ENCODE measurements at regions not wholly inside any gene's neighbourhood (a gene's known extent, or its start where the extent isn't known, plus 50 kb on each side); places are given as distances from the start of the nearest gene placed in this dataset.
"Not testable (repeated sequence)": the region's sequence is repeated elsewhere in the genome, so short reads cannot be mapped to it uniquely, and the experiment has no call there.

DNA sequence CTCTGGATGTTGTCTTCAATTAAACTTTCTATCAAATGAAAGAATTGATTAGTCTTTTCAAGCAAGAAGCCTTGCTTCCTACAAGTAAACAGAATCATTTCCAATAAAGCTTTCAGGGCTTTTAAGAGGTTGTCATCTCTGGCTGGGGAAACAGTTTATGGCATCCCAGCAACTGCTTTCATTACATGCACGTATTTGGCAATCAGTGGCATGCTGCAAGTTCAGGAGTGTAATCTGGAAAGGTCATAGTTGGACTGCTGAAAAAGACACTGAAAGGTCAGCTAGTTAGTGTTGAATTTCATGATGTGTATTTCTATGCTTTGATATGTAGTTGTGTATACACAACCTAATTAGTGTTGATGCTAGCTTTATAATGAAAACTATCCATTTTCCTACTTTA lies 332.9 kb downstream of the DSC3 start:
- no peak for DNase-seq (ENCODE audit: low read depth in 2 of 2)

DNA sequence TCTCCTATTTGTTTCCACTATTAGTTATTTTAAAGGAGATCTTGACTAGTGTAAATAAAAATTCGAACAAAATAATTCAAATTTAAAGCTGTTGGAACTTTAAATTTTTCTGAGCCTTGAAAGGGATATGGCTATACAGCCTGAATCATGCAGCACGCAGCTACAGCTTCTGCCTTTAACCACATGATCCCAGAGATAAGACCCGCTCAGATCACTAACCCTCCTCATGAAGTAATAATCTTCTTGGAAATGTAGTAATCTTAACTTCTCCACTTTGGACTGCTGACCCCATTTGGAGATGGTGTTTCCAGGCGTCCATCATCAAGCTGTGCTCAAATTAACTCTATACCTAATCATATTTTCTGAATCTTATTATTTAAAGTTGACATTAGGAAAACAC lies 336.6 kb downstream of the DSC3 start:
- DNase-seq (ENCODE audit: low read depth in 2 of 2), result no peak

DNA sequence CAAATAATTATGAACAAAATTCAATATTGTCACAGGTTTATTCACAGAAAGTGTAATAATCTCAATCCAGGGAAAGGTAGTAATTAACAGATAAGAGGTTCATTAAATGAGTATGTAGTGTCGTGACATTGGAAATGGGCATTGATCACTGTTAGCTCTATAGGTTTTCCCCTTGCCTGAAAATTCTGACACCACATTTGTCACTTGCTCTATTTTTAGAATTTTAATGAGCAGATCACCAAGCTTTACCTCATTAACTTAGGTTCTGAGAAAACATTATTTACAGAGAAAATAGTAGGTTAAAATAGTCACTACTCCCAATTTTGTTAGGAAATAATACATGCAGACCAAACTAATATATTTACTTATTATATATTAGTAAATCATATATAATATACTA lies 344.0 kb downstream of the DSC3 start:
- no peak for DNase-seq (ENCODE audit: low read depth in 2 of 2)

DNA sequence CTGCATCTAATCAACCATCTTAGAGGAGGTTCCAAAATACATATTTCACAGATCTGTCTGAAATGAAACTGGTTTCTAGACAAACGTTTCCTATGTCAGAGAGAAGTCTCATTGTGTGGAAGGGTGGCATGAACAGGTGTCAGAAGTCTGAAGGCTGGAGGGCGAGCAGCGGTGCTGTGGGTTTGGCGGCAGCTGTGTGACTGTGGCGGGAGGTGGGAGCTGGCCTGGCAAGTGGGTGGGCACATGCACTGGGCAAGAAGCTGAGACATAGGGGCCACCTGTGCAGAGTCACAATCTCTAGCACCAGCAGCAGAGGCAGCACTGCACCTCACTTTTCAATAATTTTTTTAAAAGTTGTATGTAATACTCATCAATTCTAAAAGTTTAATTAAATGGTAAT lies 346.3 kb downstream of the DSC3 start:
- DNase-seq (ENCODE audit: low read depth in 2 of 2), result no peak

DNA sequence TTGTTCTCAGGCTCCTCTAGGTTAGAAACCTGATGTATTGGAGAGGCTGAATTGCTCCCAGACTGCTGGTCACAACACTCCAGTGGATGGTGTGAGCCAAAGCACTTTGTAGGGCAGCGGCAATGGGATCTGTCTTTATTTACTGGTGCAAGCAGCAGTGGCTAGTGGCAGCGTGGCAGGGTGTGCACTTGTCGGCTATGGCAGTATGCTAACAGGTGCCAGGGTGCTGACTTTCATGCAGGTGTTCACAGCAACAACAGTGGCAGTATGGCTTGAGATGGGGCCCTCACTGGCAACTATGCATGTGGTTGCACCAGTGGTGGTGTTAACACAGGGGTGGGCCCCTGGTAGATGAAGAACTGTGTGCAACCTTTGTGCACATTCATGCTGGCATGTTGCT lies 347.8 kb downstream of the DSC3 start:
- DNase-seq (ENCODE audit: low read depth in 2 of 2), result no peak

DNA sequence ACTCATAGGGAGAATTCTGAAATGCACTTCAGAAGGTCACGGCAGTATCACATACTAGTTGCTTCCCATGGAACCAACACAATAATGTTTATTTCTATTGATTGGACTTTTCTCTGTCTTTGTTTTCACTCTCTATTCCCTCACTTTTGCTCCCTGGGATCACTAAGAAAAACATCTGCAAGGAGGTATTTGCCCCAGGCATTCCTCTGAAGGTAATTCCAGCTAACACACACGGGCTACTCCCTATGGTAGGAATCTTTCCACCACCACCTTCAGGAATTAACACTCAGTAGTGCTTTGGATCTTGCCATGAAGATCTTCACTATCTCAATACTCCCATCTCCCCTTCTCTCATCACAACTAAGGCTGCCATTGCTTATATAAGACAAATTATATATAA lies 353.3 kb downstream of the DSC3 start:
- DNase-seq (ENCODE audit: low read depth in 2 of 2), result no peak

DNA sequence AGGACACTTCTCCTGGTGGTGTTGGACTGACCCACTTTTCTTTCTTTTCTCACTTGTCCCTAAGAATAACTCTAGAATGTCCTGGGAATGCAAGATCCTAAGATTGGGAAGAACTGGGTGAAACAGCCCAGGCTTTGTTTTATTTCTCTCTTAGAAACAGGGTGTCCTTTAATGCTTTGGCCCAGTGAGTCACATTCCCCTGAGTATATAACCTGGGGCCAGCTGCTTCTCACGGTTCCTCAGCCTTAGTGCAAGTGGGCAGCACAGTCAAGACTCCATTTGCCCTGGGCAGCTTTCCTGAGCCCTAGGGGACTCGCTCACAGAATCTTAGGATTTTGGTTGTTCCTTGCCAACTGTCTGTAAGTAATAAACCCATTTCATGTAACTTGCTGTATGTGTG lies 355.0 kb downstream of the DSC3 start:
- DNase-seq (ENCODE audit: low read depth in 2 of 2), result no peak

DNA sequence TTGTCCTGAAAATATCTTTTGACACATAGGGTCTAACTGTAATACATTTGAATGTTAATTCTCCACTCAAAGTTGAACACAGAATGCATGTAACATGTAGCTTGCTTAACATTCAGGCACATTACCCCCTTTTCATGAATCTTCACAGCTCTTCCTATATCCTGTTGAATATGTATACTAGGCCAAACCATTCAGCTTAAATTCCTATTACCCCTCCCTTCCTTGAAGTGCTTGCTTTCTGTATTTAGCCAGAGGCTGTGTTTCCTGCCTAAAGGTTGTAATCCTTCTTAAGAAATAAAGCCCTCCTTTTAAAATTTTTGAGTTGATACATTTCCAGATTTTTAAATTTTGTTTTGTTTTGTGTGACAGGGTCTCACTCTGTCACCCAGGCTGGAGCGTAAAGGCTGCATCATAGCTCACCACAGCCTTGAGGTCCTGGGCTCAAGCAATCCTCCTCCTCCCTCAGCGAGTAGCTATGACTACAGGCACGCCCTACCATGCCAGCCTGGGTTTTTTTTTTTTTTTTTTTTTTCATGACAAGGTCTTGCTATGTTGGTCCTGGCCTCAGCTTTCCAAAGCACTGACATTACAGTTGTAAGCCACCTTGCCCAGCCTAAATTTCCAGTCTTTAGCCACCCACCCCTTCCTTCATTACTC lies 357.6 kb downstream of the DSC3 start:
- no peak for DNase-seq (ENCODE audit: low read depth in 2 of 2)

DNA sequence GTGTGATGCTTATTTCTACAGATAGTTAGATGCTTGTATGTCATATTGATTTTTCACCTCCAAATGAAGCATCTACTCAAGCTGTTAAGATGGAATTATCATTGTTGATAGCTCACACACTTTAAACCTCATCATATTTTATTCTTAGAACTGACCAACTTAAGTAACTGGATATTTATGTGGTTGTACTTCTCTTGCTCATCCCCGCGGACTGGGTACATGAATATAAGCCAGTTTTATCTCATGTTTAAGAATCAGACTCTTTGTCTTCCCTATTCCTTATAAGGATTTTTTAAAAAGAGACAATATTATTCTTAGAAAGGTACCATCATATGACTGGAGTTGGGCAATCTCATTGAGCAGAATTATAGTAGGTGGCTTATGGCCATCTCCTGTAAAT lies 358.7 kb downstream of the DSC3 start:
- DNase-seq (ENCODE audit: low read depth in 2 of 2), result no peak

DNA sequence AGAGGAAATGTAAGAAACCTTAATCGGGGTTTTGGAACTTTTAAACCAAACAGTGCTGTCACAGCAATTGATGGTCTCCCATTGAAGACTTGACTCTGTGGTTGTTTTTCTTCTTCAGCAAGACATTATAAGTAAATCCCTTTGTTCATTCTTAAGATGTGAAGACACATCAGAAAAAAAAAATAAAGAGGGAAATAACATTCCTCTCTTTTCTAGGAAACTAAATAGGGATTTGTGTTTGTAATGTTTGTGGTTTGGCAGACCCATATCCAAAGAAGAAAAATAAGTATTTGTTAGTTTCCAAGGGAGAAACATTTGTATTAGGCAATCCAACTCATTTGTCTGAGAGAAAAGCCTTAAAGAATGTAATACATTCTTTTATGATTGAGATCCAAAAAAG lies 359.9 kb downstream of the DSC3 start:
- no peak for DNase-seq (ENCODE audit: low read depth in 2 of 2)

DNA sequence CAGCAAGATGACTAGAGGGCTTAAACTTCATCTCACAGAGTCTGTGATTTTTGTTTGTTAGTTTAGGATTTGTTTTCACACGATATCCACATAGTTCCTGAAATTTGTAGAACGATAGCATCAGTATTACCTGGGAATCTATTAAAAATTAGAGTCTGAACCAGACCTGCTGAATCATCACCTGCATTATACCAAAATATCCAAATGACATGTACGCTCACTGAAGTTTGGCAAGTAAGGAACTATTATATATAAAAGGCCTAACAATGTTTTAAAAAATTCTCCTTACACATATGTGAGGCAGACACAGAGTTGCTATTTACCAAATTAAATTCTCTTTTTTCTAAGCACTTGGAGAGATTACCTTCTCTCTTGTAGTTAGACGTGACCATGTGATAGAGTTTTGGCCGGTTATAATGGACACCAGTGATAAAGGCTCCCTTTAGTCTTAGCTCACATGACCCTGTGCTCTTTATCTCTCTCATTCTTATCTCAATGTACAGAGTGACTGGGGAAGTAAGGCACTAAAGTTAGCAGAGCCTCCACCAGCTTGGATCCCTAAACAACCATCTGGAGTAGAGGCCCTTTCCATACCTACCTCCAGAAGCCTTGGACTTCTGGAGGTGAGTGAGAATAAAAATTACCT lies 363.1 kb downstream of the DSC3 start:
- no peak for DNase-seq (ENCODE audit: low read depth in 2 of 2)

DNA sequence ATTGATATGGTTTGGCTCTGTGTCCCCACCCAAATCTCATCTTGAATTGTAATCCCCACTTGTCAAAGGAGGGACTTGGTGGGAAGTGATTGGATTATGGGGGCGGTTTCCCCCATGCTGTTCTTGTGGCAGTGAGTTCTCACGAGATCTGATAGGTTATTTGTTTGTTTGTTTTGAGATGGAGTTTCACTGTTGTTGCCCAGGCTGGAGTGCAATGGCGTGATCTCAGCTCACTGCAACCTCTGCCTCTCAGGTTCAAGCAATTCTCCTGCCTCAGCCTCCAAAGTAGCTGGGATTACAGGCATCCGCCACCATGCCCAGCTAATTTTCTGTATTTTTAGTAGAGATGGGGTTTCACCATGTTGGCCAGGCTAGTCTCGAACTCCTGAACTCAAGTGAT lies 364.7 kb downstream of the DSC3 start:
- not testable (repeated sequence) for DNase-seq (ENCODE audit: low read depth in 2 of 2)

DNA sequence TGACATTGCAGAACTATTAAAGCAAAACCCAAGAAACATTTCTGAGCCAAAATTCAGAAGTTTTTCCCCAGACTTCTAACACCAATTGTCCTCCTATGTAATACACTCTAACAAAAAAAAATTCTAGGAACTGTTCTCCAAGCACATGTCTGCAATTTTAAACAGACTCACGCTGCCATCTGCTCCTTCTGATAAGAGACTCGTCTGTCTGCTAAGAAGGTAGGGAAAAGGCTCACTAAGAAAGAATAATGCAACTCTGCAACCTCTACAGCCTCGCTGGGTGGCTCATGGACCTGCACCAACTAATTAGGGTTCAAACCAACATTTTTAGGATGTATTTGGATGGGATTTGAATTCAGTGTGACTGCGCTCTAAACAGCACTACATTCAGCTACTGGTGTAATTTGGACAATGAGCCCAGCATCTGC lies 366.5 kb downstream of the DSC3 start:
- no peak for DNase-seq (ENCODE audit: low read depth in 2 of 2)

DNA sequence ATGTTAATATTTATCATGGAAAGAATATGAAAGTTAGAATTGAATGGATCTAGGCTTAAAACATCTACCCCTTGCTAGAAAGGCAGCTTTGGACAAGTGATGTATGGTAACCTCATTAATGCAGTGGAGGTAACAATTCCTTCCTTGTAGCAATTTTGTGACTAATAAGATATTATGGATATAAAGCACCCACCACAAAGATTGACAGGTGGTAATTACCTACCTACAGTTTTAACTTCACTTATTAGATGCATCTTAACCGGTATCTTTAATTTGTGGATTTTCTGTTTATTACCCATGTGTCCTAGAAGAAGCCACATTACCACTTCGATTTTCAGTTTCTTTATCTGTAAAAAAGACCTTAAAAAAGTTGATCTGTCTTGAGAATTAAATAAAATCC lies 367.0 kb downstream of the DSC3 start:
- no peak for DNase-seq (ENCODE audit: low read depth in 2 of 2)

DNA sequence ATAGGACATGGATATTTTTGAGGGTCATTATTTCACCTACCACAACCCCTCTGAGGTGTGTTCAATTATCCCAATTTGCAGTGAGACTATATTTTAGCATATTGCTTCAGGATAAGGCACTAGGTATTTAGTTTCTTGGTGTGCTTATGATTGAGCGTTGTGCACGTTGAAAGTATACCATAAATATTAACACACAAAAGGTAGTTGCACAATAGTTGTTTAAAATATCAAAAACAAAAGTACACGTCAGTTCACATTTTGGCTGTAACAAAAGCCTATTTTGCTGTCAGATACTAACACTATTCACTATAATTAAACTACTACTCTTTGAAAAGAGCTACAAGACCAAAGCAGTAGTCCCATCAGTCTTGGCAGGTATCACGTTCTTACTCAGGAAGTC lies 367.5 kb downstream of the DSC3 start:
- DNase-seq (ENCODE audit: low read depth in 2 of 2), result no peak

DNA sequence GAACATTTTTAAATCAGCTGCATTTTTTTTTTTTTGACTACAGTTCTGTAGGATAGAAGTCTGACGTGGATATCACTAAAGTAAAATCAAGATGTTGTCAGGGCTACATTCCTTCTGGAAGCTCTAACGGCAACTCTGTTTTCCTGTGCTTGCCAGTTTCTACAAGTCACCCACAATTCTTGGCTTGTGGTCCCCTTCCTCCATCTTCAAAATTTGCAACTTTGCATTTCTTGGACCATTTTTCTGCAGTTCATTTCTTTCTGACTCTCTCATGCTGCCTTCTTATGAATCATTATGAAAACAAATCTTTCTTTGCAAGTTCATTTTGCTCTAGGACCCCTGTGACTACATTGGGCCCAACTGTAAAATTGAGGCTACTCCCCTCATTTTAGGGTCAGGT lies 367.9 kb downstream of the DSC3 start:
- DNase-seq (ENCODE audit: low read depth in 2 of 2), result no peak

DNA sequence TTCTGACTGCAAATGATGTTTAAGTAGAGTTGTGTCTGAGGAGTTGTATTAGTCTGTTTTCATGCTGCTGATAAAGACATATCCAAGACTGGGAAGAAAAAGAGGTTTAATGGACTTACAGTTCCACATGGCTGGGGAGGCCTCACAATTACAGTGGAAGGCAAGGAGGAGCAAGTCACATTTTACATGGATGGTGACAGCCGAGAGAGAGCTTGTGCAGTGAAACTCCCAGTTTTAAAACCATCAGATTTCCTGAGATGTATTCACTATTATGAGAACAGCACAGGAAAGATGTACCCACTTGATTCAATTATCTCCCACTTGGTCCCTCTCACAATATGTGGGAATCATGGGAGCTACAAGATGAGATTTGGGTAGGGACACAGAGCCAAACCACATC lies 370.1 kb downstream of the DSC3 start:
- DNase-seq (ENCODE audit: low read depth in 2 of 2), result not testable (repeated sequence)

DNA sequence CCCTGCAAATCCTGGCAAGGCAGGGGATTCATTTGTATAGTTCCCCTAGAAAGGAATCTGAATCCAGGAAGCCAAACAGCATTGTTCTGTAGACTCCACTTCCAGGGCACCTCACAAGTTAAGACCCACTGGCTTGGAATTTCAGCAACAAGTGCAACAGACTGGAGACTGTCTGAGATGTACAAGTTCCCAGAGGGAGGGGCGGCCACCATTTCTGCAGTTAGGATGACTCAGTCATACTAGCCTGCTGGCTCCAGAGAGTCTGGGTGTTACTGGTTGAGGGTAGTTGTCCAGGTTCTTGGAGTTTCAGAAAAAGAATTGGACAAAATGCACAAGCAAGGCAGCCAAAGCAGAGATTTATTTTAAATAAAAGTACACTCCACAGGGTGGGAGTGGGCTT lies 384.2 kb downstream of the DSC3 start:
- no peak for DNase-seq (ENCODE audit: low read depth in 2 of 2)

DNA sequence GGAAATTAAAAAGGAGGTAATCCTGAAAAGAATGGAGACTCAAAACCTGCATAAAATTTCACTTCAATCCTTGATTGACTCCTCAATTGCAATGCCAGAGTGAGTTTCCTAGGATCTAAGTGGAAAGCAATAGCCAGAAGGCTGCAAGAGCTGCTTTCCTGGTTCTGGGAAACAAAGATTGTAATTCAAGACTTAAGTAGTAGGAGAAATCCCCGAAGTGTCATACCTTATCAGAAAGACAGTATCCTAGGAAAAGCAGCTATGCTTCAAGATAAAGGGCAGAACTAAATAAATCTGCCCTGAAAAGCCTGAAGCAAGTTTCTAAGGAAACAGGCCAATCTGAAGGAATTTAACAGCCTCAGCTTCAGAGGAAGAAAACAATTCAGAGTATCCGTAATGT lies 390.2 kb downstream of the DSC3 start:
- DNase-seq (ENCODE audit: low read depth in 2 of 2), result no peak

DNA sequence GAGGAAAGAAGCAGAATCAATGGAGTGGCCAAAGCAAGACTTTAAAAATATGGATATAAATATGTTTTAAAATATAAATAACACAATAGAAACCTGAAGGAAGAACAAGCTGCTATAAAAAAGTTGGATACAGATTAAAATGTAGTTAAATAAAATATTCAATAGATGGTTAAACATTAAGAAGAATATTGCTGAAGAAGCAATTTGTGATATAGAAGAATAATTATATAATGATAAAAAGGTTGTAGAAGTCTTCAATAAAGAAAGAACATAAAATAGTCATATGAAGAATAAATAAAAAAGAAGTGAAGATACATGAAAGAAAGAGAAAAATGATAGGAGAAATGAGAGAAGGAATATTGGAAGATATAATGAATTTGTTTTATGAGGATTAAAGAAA lies 392.0 kb downstream of the DSC3 start:
- DNase-seq (ENCODE audit: low read depth in 2 of 2), result no peak

DNA sequence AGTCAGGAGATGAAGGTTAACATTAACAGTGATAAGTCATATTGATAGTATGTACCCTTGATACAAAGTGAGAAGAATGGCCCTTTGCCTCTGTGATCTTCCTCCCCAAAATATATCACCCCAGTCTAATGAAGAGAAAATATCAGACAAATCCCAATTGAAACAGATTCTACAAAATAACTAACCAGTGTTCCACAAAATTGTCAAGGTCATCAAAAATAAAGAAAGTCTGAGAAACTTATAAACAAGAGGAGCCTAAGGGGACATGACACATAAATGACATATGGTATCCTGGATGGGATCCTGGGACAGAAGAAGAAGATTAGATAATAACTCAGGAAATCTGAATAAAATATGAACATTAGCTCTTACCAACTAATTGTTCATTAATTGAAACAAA lies 398.4 kb downstream of the DSC3 start:
- no peak for DNase-seq (ENCODE audit: low read depth in 2 of 2)

DNA sequence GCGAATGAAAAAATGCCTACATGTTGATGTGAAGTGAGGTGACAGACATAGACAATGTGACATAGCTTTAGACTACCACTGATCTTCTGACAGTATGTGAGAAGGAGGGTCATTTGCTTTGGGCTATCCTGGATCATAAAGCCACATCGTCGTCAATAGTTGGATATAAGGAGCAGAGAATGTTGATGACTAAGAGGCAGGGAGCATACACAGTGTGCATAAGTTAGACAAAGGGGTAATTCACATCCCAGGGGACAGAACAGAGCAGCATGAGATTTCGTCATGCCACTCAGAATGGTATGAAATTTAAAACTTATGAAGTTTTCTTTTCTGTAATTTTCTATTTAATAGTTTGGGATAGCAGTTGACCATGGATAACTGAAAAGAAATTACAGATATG lies 403.2 kb downstream of the DSC3 start:
- no peak for DNase-seq (ENCODE audit: low read depth in 2 of 2)

DNA sequence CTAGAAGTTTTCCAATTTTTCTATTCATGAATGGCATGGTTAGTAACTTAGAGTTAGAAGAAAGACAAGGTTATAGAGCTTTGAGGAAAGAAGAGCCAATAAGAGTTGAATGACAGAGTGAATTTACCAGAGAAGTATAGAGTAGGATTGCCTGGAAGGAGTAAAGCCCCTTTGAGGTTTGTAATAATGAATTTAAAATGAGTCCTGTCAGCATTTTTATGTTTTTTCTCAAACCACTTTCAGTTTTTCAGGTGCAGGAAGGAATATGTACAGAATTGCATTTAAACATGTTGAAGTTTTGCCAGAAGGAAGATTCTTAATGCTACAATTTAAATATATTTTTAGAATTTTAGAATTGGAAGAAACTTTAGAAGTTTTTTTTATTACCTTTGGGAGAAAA lies 408.3 kb downstream of the DSC3 start:
- DNase-seq (ENCODE audit: low read depth in 2 of 2), result no peak

Measured in dermis microvascular lymphatic vessel endothelial cell (primary cell).